ENCODE measurements at regions not wholly inside any gene's neighbourhood (a gene's known extent, or its start where the extent isn't known, plus 50 kb on each side); places are given as distances from the start of the nearest gene placed in this dataset.
A peak's percentile ranks its signal among the peaks of the same experiment; 100 is the strongest.

DNA sequence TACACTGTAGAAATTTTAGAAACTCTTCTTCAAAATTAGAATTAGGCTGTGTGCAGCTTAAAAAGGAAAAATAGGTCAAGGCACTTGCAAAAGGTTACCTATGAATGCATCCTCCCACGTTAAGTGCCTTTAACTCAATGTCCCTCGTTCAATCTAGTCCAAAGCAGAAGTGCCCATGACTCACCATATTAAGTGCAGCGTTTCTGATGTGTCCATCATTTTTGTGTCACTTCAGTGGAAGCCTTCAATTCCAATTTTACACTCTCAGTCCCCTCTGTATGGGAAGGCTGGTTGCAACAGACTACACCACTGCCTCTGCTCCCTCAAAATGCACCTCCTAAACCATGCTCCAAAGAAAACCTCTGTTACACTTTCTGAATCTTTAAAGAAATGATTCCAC lies 53.4 kb downstream of the FOXB1 start:
- no peak for DNase-seq (ENCODE audit: low spot score)

DNA sequence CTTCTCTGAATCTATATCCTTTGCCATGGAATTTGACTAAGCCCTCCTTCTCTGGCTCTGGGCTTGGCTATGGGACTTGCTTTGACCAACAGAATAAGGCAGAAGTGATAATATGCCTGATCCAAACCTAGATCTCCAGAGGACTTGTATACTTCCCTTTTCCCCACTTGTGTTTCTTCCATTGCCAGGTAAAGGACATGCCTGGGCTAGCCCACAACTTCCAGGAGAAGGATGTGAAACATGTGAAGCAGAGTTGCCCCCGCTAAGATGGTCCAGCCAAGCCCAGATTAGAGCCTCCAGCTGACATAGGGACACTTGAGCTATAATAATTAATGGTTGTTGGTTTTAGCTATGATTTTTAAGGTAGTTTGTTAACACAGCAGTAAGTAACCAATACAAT lies 55.1 kb downstream of the FOXB1 start:
- no peak for DNase-seq (ENCODE audit: low spot score)

DNA sequence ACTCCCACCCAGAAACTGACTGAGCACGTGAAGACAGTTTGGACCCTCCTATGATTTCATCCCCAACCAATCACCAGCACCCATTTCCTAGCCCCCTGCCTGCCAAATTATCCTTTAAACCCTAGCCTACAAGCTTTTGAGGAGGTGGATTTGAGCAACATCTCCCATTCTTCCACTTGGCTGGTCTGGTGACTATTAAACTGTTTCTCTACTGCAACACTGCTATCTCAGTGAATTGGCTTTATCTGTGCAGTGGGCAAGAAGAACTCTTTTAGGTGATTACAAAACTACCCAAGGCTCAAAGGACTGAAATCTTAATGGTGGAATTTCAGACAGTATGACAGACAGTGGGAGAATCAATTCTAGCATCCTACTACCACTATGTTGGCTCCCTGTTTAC lies 57.6 kb downstream of the FOXB1 start:
- no peak for DNase-seq (ENCODE audit: low spot score)

DNA sequence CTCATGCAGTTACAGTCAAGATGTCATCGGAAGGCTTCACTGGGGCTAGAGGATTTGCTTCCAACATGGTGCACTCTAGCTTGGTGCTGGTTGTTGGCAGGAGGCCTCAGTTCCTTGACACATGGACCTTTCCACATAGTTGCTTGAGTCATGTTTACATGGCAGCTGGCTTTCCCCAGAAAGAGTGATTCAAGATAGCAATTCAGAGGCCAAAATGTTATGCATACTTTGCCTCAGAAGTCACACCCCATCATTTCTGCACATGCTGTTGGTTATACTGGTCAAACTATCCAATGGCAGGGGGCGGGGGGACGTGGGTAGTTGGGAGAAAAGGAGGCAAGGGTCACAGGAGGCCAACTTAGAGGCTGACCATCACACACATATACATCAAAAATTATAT lies 58.7 kb downstream of the FOXB1 start:
- no peak for DNase-seq (ENCODE audit: low spot score)

DNA sequence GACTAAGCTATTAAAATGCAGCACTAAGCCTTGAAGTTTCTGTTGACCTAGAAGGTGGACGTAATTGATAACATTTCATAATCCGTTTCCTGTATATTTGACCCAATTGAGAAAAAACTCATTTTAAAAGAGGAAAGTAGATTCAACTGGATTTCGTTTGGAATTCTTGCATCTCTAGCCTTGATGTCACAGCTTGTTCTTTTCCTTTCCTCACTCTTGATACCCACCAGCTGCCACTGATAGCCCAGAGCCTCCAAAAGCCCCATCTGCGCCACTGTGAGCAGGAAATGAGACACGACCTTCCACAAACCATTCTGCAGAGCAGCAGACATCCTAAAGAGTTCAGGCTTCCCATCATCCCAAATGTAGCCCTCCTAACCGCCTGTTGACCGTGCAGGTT lies 61.8 kb downstream of the FOXB1 start:
- no peak for DNase-seq (ENCODE audit: low spot score)

DNA sequence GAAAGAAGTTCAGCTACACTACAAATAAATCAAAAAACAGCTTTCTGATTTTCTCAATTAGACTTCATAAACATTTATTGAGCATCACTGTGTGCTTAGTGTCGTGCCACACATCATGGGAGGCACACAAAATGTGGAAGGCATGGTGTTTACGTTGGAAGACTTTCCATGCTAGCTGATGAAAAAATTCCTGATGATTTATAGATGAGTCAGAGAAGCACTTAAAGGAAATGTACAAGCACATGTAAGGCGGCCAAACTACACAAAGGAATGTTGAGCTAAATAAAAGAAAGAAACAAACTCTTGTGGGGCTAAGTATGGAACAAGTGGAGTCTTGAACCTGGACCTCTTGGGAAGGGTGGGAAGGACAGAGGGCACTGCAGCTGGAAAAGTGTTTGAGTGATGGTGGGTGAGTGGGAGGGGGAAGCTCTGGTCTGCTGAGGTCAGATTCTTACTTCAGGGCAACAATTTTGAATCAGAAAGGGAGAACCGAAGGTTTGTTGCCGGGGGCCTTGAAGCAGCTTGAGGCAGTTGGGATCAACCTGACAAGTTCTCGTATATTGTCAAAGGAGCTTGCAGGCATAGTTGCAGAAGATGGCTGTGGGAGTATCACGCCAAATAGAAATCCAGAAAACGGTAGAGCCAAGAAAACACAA lies 66.9 kb downstream of the FOXB1 start:
- DNase-seq (ENCODE audit: low spot score), result peak; percentile 31

DNA sequence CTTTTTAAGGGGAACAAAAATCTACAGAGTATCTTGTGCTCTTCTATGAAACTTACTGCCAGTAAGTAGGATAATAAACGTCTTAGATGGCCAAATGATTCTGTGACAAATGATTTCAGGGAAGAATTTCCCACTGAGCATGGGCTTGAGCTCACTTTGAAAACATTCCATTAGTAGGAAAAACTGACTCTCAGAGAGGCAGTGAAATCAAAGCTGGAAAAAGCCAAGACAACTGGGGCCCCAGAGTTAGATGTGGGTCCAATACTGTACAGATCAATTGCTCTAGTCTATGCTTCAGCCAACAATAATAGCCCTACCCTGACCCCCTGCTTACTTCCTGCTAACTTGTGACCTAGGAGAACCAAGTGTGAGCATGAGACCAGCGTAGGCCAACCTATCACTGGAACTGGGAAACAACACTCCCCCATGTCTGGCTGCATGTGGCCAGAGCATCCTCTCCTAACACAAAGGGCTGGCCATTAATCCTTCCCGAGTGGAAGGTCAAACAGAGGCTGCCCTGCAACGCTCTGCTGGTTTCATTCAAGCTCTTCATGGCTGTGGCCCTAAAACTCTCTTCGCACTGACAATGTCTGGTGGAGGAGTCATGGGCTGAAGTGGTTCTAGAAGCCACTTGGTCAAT lies 68.8 kb downstream of the FOXB1 start:
- DNase-seq (ENCODE audit: low spot score), result no peak

DNA sequence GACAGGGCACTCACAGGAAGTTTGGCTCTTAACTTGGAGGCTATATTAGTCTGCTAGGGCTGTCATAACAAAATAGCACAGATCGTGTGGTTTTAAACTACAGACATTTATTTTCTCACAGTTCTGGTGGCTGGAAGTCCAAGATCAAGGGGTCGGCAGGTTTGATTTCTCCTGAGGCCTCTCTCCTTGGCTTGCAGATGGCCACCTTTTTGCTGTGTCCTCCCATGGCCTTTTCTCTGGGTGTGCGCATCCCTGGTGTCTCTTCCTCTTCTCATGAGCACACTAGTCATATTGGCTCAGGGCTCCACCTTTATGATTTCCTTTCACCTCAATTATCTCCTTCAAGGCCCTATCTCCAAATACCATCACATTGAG lies 69.3 kb downstream of the FOXB1 start:
- no peak for DNase-seq (ENCODE audit: low spot score)

DNA sequence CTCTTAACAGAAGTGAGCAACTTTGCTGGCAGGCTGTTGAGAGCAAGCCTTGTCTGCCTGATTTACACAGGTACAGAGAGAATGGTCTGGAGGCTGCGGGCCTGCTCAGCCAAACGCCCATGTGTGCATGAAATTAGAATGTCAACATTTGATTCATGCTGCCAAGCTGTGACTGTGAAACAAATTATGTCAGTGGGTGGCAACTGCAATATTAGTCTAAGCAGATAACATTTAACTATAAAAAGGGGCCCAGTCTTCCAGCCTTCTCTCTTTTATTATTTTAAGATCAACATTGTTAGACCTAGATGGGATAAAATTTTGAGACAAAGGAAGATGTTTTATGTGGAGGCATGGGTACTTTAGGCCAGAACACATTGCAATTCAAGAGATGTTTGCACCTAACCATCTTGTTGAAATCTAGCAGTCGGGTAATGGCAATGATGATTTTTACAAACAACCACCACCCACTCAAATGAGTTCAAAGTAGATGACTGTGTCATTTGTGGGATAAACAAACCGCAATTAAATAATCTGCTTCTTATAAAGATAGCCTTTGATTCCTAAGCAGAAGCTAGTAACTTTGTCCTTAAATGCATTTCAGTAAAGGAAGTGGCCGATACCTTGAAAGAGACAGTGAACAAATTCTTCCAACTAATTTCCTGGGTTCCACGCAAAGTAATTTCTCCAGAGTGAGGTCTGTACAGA lies 70.2 kb downstream of the FOXB1 start:
- DNase-seq (ENCODE audit: low spot score), result no peak

DNA sequence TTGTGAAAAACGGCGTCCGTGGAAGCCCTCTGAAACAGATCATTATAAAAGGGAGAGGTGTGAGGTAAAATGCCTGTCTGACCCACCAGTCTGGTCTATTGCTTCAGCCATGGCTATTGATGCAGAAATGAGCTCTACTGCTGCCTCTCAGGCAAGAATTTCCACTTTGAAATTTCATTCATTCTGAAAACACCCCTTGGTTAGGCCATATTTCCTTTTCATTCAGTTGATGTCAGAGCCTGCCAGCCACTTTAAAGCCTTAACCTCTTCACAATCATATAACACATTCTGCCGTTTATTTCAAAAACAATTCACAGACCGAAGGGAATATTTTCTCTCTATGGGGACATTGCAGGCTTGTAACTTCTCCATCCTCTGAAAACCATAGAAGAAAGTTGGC lies 71.9 kb downstream of the FOXB1 start:
- no peak for DNase-seq (ENCODE audit: low spot score)

DNA sequence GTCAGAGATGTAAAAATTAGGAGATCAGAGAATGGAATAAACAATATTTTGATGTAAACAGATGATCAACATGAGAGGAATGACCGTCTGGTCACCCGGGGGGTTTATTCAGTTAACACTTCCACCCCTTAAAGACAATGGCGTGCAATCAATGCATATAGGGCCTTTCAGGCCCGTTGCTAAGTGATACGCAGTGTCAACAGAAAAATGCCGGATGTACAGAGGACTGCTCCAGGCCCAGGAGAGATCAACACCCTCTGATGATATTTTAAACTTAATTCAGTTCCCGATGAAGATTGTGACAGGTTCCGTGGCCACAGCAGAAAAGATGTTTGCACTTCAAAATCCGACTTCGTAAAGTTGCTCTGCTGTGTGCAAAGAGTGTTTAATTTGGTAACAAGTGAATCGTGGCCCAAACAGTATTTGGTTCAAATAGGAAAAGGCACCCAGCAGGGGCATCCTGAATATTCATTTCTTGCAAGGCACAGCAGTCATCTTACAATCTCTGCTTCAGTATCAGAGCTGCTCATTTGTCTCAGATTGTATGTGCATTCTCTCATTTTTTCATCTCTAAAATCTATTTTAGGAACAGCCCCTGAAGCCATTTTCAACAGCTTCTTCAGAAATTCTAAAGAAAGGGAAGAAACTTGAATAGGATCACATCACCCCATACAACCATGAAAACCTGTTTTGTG lies 72.6 kb downstream of the FOXB1 start:
- DNase-seq (ENCODE audit: low spot score), result no peak

DNA sequence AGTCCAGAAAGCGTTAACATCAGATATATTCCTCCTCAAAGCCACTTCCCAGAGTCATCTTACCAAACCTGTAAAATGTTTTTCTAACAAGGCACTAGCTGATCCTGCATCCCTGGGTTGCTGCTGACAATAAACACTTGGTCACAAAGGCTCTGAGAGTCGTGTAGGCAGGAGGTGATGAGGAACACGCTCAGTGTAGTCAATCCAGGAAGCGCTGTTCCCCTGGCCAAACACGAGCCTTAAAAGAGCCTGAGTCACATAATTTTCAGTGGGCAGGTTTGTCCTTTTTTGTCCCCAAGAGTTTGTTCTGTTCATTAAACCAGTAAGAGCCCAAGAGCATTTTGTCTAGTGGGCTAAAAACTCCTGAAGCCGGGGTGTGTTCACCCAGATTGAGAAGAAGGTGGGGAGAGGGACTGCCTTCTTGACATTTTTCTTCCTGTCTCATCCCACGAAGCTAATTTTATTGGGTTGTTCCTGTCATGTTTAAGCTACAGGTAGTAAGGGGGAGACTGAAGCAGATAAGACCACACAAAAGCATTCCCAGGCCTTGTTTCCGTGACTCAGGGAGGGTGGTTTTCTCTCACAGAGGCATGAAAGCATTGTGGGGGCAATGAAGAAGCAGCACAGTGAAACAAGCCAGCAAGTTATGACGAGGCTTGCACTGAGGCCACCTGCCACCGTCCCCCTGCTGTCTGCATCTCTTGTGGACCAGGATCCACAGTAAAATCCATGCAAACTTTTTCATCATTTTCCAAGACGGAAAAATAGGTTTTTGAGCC lies 73.7 kb downstream of the FOXB1 start:
- DNase-seq (ENCODE audit: low spot score), result no peak

DNA sequence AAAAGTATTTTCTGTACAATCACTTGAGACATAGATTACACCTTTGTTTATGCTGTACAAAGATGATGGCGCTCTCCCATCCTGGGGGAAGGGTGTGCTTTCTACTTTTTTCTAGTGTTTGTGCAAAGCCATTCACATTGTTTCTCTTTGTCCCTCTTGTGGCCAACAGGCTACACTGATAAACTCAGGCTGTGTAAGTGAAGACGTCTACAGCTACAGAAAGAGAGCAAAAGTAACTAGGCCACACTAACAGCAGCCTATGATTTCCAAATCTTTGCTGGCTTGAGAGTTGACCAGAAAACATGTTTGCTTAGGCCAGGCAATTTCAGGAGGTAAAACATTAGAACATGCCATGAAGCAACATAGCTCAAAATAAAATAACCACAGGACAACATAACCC lies 75.1 kb downstream of the FOXB1 start:
- DNase-seq (ENCODE audit: low spot score), result no peak

DNA sequence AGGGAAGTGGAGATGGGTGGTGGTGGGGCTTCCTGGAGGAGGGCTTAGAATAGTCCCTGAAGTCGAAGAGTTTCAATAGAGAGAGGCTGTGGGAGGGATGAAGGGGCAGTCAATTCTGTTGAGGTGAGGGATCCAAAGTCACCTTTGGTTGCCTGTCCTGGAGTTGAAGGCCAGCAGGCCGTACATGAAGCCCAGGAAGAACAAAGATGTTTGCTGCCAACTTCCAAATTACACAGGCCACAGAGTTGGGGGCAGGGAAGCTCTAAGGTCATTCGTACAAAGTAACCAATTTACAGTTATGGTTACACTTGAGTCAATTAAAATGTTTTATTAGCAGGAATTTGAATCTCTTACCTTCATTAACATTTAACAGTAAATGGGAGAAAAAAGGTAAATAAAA lies 77.9 kb downstream of the FOXB1 start:
- DNase-seq (ENCODE audit: low spot score), result no peak

DNA sequence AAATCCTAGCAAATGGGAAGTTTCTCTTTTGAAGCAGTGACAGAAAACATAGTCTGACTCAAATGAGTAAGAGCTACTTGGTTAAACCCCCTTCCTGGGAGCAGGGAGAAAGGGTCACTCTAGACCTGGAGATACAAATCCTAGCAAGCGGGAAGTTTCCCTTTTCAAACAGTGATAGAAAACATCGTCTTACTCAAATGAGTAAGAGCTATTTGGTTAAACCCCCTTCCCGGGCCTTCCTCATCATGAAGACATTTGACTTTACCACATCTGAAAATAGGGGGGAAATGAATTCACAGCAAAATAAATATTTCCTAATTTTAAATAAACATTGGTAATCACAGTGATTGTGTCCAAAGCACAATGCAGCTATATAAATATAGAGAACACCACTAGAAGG lies 79.2 kb downstream of the FOXB1 start:
- no peak for DNase-seq (ENCODE audit: low spot score)

DNA sequence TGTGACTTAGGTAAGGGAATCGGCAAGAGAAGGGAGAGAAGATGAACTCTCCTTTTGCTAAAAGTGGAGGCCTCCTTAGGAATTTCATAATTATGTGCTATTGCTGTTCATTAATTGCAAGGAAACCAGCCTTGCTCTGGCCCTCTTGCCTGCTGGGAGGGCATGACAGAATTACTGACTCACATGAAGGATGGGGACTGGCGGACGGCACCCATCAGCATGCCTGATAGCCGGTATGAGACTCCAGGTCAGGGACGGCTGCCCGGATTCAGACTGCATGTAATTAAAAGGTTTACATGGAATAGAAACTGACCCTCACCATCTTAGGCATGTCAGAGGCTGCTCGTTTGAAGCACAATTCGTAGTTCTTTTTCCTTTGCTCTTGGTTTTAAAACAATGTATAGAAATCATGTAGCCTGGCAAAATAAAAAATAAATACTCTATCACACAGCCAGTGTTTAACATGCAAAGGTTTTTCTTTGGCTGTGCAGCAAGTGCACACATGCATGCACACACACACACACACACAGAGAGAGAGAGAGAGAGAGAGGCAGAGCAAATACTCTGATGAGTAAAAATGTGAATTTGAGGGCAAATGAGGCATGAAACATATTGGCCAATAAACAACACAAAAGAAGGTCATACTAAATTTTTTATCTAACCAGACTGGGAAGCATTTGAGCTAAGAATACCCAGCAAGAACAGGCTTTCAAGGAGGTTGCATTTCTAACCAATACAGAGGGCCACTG lies 82.7 kb downstream of the FOXB1 start:
- no peak for DNase-seq (ENCODE audit: low spot score)

DNA sequence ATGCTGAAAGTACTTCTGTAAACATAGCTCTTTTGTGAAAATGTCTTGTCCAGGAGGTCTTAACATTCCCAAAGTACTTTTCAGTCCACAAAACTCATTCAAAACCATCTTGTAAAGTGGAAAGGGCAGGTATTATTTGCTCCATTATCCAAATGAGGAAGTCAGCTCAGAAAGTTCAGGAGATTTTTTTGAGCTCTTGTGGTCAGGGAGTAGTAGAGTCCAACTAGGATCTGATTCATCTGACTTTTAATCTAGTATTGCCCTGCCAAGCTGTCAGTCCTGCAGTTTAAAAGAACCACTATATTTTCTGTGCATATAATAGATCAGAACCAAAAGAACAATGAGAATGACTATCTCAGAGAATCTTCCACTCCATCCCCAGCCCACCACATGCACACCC lies 83.5 kb downstream of the FOXB1 start:
- no peak for DNase-seq (ENCODE audit: low spot score)

DNA sequence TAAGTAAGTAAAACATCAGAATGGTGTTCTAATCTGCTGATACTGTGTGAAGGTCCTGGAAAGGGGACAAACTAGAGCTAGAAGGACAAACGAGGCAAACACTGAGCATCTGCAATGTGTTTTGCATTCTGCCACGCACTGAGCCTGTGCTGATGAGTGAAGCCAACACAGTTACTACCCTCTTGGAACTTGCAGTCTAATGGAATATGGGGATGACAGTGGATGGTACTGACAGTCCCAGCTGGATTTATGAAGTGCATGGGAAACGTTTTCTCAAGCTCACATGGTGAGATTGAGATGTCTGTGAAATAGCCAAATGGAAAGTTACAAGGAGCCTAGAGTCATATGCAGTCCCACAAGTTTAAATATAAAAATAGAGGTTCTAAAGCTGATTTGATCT lies 86.6 kb downstream of the FOXB1 start:
- no peak for DNase-seq (ENCODE audit: low spot score)

DNA sequence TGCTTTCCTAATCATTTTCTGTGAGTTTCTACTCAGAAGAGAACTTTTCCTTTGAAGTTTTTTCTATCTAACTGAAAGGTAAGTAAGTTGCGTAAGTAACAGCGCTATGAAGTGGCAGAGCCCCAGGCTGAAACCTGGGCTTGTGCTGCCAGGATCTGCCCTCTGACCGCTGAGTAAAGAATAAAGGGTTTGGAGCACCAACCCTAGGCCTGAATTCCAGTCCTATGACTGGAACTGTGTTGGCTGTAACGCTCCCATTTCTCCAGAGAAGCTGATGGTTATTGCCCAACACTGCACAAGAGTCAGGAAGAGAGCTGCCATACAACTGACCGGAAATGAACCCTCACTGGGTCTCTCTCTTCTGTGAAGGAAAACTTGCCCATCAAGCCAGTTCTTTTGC lies 87.0 kb downstream of the FOXB1 start:
- DNase-seq (ENCODE audit: low spot score), result peak; percentile 89

DNA sequence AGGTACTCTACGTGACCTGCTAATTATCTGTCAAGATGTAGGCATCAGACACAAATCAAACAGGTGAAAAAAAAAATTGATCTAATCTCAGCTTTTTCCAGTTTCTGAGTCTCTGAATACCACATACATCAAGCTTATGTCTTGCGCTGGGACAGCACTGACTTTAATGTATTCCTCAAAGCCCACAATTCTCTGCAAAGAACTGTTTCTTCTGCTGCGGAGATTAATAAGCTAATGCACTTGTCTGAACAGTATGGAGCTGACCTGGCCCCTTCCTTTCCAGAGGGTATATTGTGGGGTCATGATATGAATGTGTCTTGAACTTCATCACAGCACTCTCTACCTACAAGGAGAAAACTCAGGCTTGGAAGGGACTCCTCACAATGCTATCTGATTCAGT lies 87.8 kb downstream of the FOXB1 start:
- DNase-seq (ENCODE audit: low spot score), result no peak

DNA sequence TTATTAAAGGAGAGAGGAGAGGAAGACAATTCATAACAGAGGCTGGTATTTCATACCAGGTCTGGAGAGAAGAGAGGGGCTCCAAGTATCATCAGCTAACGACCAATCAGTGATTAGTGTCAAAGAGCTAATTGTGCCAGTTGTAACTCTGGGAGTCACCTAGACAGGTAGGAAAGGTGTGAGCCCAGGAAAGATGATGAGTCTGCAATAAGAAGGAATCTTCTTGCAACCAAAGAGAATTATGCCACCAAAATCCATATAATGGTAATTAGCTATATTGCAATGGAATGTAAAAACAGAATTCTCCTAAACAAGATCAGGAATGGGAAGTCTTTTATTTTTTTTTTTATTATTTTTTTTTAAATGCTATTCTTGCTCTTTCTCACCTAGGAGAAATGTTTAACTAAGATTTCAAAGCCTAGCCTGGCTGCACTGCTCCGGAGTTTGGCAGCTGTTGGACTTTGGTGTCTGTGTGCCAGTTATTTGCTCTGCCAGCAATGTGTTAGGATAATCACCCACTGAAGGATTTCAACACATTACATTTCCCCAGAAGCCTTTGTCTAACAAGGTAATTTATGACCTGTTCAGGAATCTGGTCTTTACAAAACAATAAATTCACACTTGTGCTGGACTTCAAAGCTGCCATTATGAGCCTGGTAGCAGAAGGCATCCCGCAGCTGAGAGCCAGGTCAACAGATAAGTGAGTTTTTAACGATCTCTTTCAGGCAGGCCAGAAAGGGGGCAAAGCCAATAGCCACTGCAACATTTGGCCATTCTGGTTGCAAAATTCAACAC lies 89.4 kb downstream of the FOXB1 start:
- no peak for DNase-seq (ENCODE audit: low spot score)
